Keratinocyte (primary cell): ENCODE measurements at regions not wholly inside any gene's neighbourhood (a gene's known extent, or its start where the extent isn't known, plus 50 kb on each side); places are given as distances from the start of the nearest gene placed in this dataset.

Experiments
- DNase-seq: peaks from one replicate; pipeline ENCODE4 v3.0.0-alpha.2; 2011; ENCODE audit warnings: low read depth, missing footprints, low spot score
- FAIRE-seq: peaks from 2 replicates; lab custom pipeline; 2011; peaks lifted over from hg19 to GRCh38; lab: Jason Lieb, UNC
- H2AFZ ChIP-seq: 2 replicates; pipeline ENCODE4 v1.6.0; 2012; ENCODE audit warnings: low read length, control low read depth, inconsistent platforms; ENCODE audit not compliant: control insufficient read depth
- H3K27ac ChIP-seq: 2 replicates; pipeline ENCODE4 v1.5.1; 2011; ENCODE audit warnings: low read length; ENCODE audit not compliant: control insufficient read depth, insufficient read depth
- H3K27me3 ChIP-seq: 3 replicates; pipeline ENCODE4 v1.6.0; 2011; ENCODE audit warnings: low read length; ENCODE audit not compliant: control insufficient read depth, insufficient read depth; ENCODE audit errors: extremely low read depth
- H3K36me3 ChIP-seq, 2 experiments: 2 replicates in 1 of 2; 3 replicates in 1 of 2; pipeline ENCODE4 v1.5.1; 2011; ENCODE audit warnings: low read length in 2 of 2, mild to moderate bottlenecking in 1 of 2; ENCODE audit not compliant: control insufficient read depth in 2 of 2, insufficient read depth in 2 of 2; ENCODE audit errors: extremely low read depth in 1 of 2
- H3K4me1 ChIP-seq: 3 replicates; pipeline ENCODE4 v1.5.1; 2011; ENCODE audit warnings: low read length; ENCODE audit not compliant: control insufficient read depth, insufficient read depth; ENCODE audit errors: extremely low read depth
- H3K4me2 ChIP-seq: 3 replicates; pipeline ENCODE4 v1.6.0; 2011; ENCODE audit warnings: low read depth, low read length; ENCODE audit not compliant: control insufficient read depth, insufficient read depth; ENCODE audit errors: extremely low read depth
- H3K4me3 ChIP-seq, 3 experiments: fragments of 200-600 bp in 1 of 3; sonication (generic) in 1 of 3; 2 replicates in 2 of 3; 3 replicates in 1 of 3; pipeline ENCODE4 v1.5.1; 2011 to 2016; ENCODE audit warnings: low read length in 3 of 3, mild to moderate bottlenecking in 3 of 3, control low read depth in 2 of 3, inconsistent platforms in 1 of 3, low read depth in 1 of 3, mixed read lengths in 1 of 3, mixed run types in 1 of 3, moderate library complexity in 1 of 3; ENCODE audit not compliant: control insufficient read depth in 2 of 3, insufficient read depth in 2 of 3; ENCODE audit errors: extremely low read depth in 1 of 3
- H3K79me2 ChIP-seq: 2 replicates; pipeline ENCODE4 v1.6.0; 2012; ENCODE audit warnings: low read length; ENCODE audit not compliant: control insufficient read depth, insufficient read depth
- H3K9ac ChIP-seq: 3 replicates; pipeline ENCODE4 v1.6.0; 2011; ENCODE audit warnings: low read length; ENCODE audit not compliant: control insufficient read depth, insufficient read depth; ENCODE audit errors: extremely low read depth
- H3K9me1 ChIP-seq: 3 replicates; pipeline ENCODE4 v1.6.0; 2011; ENCODE audit warnings: low read length; ENCODE audit not compliant: control insufficient read depth, insufficient read depth; ENCODE audit errors: extremely low read depth
- H3K9me3 ChIP-seq: 2 replicates; pipeline ENCODE4 v1.5.1; 2012; ENCODE audit warnings: low read depth, low read length; ENCODE audit not compliant: control insufficient read depth
- H4K20me1 ChIP-seq: 3 replicates; pipeline ENCODE4 v1.6.0; 2011; ENCODE audit warnings: low read length; ENCODE audit not compliant: control insufficient read depth, insufficient read depth; ENCODE audit errors: extremely low read depth
- CTCF ChIP-seq, 3 experiments: IDR thresholded peaks in 1 of 3; conservative IDR thresholded peaks in 1 of 3; optimal IDR thresholded peaks in 1 of 3; 2 replicates in 2 of 3; 3 replicates in 1 of 3; pipeline versions ENCODE3 to v1.5.1; 2011; ENCODE audit warnings: low read length in 3 of 3, mild to moderate bottlenecking in 3 of 3, moderate library complexity in 2 of 3, control low read depth in 1 of 3, inconsistent platforms in 1 of 3; ENCODE audit not compliant: insufficient read depth in 2 of 3; ENCODE audit errors: extremely low read depth in 1 of 3
- EZH2 ChIP-seq: IDR thresholded peaks from one replicate; pipeline ENCODE4 v1.6.1; 2012; ENCODE audit warnings: inconsistent platforms, mild to moderate bottlenecking, low read length, moderate library complexity
- dilution Hi-C: fragments of 300-500 bp; cut with MboI; formaldehyde crosslinking; loops from one replicate; pipeline ENCODE4 v1.7.0; 2020; ENCODE audit warnings: low sequenced_read_pairs; ENCODE audit not compliant: extremely low pct_ligation_motif_present

GRCh38 chr13:27680465-27680864 lies 58.8 kb downstream of the POLR1D start:
- Histone ChIP-seq H3K9ac (no peak overlapping the region), H2AFZ (no peak overlapping the region), H3K79me2 (no peaks in the 10 kb centered on the region), H4K20me1 (no peaks in the 10 kb centered on the region), H3K36me3 (no peaks in the 10 kb centered on the region), H3K27ac (no peak overlapping the region), H3K9me1 (no peaks in the 10 kb centered on the region), H3K9me3 (no peaks in the 10 kb centered on the region), H3K4me2 (no peak overlapping the region), H3K4me3 (no peak overlapping the region), H3K4me1 (peaks cover 3% of the 10 kb centered on the region), H3K27me3 (no peaks in the 10 kb centered on the region)
- FAIRE-seq (no peak), DNase-seq (no peak)
- TF ChIP-seq CTCF (optimal IDR thresholded peaks at IDR 0.05 in 1 of 3, IDR thresholded peaks at IDR 0.05 in 1 of 3, conservative IDR thresholded peaks at IDR 0.05 in 1 of 3; ENCODE audit: extremely low read depth in 1 of 3, insufficient read depth in 2 of 3, low read length in 3 of 3): no peak
- TF ChIP-seq EZH2: no peak
- dilution Hi-C loops: no loop called here

- FAIRE-seq (no peak), DNase-seq (no peak)
- TF ChIP-seq EZH2: no peak
- no peak for TF ChIP-seq CTCF (optimal IDR thresholded peaks at IDR 0.05 in 1 of 3, IDR thresholded peaks at IDR 0.05 in 1 of 3, conservative IDR thresholded peaks at IDR 0.05 in 1 of 3; ENCODE audit: extremely low read depth in 1 of 3, insufficient read depth in 2 of 3, low read length in 3 of 3)
- Histone ChIP-seq H3K9me1 (no peaks in the 10 kb centered on the region), H3K4me1 (no peaks in the 10 kb centered on the region), H4K20me1 (no peaks in the 10 kb centered on the region), H3K4me2 (no peak overlapping the region), H3K36me3 (no peaks in the 10 kb centered on the region), H3K9ac (no peak overlapping the region), H3K27ac (no peak overlapping the region), H3K9me3 (no peaks in the 10 kb centered on the region), H3K79me2 (no peaks in the 10 kb centered on the region), H2AFZ (no peak overlapping the region), H3K27me3 (no peaks in the 10 kb centered on the region), H3K4me3 (no peak overlapping the region)
- dilution Hi-C loops: no loop called here
Measured at GRCh38 chr13:27691207-27691606, 69.5 kb downstream of the POLR1D start.
